ENCODE measurements at regions not wholly inside any gene's neighbourhood (a gene's known extent, or its start where the extent isn't known, plus 50 kb on each side); places are given as distances from the start of the nearest gene placed in this dataset.

DNA sequence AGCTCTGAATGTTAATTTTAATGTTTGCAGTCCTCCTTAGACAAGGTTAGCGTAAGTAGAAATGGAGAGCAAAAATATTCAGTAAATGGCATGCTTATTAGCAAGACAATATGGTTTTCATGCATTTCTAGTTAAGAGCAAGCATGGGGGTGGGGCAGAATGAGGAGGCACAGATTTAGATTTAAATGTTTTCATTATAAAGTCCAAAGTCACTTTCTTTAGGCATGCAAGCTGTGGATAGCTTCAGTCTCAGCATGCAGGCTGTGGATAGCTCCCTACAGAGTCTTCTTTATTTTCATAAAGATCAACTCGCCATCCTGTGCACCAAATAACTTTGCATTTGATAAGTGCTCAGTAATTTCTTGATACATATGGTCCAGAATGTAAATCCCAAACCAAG lies 1294.5 kb upstream of the ADGRL2 start (continued):
- no peak for TF ChIP-seq RBBP5 (IDR thresholded peaks at IDR 0.05; ENCODE audit: borderline replicate concordance, low read depth, low read length)
- no peak for TF ChIP-seq CTCF (IDR thresholded peaks at IDR 0.05; ENCODE audit: control extremely low read depth in 1 of 3, insufficient read depth in 1 of 3, low read depth in 1 of 3, low read length in 3 of 3)
- no peak for TF ChIP-seq TAF1 (IDR thresholded peaks at IDR 0.05; ENCODE audit: low read depth, low read length)
- no peak for TF ChIP-seq RNF2 (IDR thresholded peaks at IDR 0.05; ENCODE audit: borderline replicate concordance, low read depth, low read length, missing control alignments, poor library complexity, severe bottlenecking)
- TF ChIP-seq KDM4A (IDR thresholded peaks at IDR 0.05; ENCODE audit: low read depth, low read length, severe bottlenecking): no peak

Data from H1 (cell line).